Vagina (tissue), 2 donors: ENCODE measurements at regions not wholly inside any gene's neighbourhood (a gene's known extent, or its start where the extent isn't known, plus 50 kb on each side); places are given as distances from the start of the nearest gene placed in this dataset.

ENCODE experiments used
- CTCF ChIP-seq, 3 experiments: fragments of 450-650 bp in 2 of 3; fragments of 200-600 bp in 1 of 3; sonication (generic) in 1 of 3; IDR thresholded peaks; one replicate each; pipeline ENCODE4 v1.5.1; 2017 to 2019; ENCODE audit warnings: antibody characterized with exemption in 3 of 3, mild to moderate bottlenecking in 2 of 3, moderate library complexity in 2 of 3
- POLR2A ChIP-seq, 2 donors: fragments of 450-650 bp; IDR thresholded peaks; one replicate each; pipeline ENCODE4 v1.6.1; 2017; ENCODE audit warnings: antibody characterized with exemption in 2 of 2, mild to moderate bottlenecking in 2 of 2, moderate library complexity in 2 of 2

- TF ChIP-seq CTCF (IDR thresholded peaks at IDR 0.05) (no peak), POLR2A (IDR thresholded peaks at IDR 0.05) (no peak)
Observed at GRCh38 chr16:80253741-80254140, 287.1 kb upstream of the DYNLRB2 start.
